NCI-H345 treated with DMSO at 0.1 percent for 48 hours (cell line): ENCODE measurements at regions not wholly inside any gene's neighbourhood (a gene's known extent, or its start where the extent isn't known, plus 50 kb on each side); places are given as distances from the start of the nearest gene placed in this dataset.

Experiments
- DNase-seq: peaks from one replicate; lab custom pipeline; 2025; ENCODE audit not compliant: unreplicated experiment; lab: John Stamatoyannopoulos, UW

DNA sequence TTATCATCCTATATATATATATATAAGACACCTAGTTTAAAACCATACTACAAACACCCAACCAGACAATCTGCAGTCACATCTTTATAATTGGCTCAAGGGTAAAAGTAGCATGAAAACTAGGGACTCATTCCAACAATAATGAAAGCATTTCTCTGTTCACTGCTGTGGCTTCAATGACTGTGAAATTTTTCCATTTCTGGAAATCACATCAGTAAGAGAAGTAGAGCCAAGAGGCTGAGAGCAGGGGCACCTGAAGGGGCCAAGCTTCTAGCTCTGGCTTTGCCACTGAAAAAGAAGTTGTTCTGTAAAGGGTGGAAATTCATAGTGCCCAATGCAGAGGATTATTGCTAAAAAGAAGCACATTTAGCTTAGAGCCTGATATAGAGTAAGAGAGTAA lies 158.6 kb upstream of the GLI3 start:
- no peak for DNase-seq

DNA sequence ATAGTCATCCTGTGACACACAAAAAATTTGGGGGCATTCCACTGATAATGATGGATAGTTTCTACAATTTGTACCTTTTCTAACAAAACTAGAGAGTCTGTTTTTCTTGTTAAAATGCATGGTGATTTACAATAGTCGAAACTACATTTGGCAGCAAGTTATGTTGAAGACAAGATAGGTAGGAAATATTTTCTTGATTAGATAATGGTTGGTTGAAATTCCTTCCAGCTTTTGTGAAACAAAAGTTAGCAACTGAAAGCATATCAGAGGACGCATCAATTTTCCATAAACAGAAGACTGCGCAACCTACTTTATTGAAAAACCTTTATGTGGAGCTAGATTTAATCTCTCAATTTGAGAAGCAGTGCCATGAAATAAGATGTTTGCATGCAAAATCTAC lies 155.8 kb upstream of the GLI3 start:
- no peak for DNase-seq

GRCh38 chr7:42389697-42390096 lies 152.7 kb upstream of the GLI3 start:
- DNase-seq: no peak

- no peak for DNase-seq
These were observed 148.9 kb upstream of the GLI3 start for GRCh38 chr7:42385912-42386311.

DNA sequence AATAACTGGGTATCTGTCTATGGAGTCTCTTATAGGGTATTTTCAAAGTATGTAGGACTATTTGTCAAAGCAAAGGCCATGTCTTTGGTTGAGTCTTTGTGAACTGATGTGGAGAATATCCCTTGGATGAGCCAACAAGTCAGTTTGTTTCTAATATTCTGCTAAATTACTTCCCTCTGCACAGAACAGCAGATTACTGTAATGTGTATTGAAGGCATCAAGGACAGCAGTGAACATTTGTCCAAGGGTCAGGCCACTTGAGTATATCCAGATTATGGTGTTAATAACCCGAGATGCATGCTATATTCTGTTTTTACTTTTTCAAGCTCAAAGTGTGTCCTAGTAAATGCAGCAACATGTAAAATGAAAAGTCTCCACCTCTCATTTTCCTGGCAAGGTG lies 144.2 kb upstream of the GLI3 start:
- no peak for DNase-seq

DNA sequence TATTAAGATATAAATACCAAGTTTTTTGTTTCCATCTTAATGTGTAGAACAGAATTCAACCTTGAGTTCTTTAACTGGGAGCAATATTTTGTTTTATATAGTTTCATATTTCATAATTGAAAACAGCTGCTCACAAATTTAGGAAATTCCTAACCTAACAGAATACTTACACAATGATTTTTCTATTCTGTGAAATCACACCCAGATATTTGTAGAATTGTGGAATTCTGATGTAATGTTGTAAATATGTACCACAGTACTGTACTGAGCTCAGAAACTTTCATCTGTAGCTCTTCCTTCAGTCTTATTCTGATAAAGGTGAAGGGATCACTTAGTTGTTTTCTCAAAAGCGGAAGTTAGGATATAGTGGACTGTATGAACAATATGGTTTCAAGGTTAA lies 143.4 kb upstream of the GLI3 start:
- DNase-seq: no peak

DNA sequence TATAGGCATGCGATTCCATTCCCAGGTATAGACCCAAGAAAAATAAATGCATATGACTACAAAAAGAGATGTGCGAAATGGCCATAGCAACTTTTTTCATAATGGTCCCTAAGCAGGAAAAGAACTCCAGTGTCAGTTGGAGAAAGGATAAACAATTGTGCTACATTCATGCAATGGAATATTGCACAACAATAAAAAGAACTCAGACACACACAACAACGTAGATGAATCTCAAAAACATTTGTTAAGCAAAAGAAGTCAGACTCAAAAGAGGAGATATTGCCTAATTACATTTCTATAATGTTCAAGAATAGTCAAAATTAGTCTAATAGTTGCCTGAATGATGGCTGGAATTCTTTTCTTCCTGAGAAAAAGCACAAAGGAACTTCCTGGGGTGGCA lies 141.1 kb upstream of the GLI3 start:
- DNase-seq: no peak

- DNase-seq: no peak
These were observed 136.3 kb upstream of the GLI3 start for GRCh38 chr7:42373285-42373684.

DNA sequence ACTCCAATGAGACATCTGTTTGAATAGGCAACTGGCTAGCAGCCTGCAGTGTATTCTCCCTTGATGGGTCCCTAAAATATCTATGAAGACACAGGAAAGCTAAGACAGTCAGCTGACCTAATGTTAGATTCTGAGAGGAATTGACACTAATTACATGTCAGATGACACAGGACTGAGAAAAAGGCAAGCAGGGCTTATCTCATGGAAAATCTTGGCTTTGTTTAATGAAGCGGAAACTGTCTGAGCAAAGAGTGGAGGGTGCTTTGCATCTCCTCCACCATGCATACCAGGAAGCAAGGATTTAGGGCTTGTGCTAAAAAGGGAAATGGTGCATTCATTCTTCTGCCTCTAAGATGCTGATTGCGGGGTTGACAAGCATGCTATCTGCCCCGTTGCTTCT lies 135.5 kb upstream of the GLI3 start:
- DNase-seq: no peak

- DNase-seq: no peak
These were observed 122.9 kb upstream of the GLI3 start for GRCh38 chr7:42359946-42360345.

- no peak for DNase-seq
These were observed 114.4 kb upstream of the GLI3 start for GRCh38 chr7:42351316-42351935.

- no peak for DNase-seq
These were observed 113.8 kb upstream of the GLI3 start for GRCh38 chr7:42350801-42351200.

DNA sequence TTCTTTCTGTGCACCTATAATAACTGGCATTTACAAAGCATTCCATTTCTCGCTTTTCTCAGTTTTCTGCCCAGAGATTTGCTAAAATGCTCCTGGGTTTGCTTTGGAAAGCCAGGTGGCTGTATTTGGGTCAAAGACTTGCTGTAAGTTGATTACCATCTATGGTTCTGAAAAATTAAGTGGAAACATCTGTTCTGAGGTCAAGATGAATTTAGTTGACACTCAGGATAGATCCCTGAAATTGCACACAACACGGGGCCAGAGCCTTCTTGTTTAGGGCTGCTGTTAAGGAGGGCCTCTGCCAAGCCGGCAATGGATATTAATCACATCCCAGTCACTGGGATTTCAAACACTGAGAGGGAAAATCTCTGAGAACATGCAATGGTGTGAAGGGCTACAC lies 111.6 kb upstream of the GLI3 start:
- DNase-seq: no peak

DNA sequence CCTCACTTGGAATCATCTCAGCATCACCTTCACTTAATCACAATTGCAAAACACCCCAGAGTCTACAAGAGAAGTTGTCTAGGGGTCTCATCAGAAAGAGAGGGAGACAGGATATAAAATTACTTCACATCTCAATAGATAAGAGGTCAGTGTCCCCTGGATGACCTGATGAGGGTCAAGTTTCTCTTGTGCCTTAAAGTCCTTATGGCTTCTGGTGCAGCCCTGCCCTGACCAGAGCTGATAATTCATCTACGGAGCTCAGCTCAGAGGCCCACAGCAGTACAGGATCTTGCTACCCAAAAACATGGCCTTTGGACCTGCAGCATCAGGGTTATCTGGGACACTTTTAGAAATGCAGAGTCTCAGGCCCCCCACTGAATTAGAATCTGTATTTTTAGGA lies 111.1 kb upstream of the GLI3 start:
- DNase-seq: no peak

GRCh38 chr7:42347616-42348015 lies 110.6 kb upstream of the GLI3 start:
- no peak for DNase-seq

GRCh38 chr7:42345478-42346299 lies 108.7 kb upstream of the GLI3 start:
- DNase-seq: no peak

DNA sequence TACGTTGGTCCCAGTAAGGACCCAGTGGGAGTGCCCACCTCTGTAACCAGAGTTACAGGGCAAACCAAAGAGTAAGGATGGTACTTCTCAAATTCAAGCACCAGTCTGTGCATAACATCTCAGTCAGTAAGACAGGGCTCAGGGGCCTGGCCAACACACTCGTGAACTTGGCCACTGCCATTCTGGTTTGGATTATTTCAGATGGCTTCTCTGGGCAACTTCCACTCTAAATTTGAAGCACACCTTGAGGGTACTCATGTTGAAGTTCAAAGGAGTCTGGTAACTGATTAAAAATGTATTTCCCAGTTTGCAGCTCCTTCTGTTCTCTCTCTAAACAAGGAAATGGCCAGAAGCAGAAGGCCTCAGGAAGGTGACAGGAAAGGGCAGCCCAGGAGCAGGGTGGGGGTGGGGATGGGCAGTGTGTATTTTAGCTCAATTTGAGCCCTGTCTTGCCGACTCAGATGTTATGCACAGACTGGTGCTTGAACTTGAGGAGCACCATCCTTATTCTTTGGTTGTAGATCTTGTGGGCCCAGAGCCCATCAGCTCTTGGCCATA lies 107.3 kb upstream of the GLI3 start:
- DNase-seq: no peak

DNA sequence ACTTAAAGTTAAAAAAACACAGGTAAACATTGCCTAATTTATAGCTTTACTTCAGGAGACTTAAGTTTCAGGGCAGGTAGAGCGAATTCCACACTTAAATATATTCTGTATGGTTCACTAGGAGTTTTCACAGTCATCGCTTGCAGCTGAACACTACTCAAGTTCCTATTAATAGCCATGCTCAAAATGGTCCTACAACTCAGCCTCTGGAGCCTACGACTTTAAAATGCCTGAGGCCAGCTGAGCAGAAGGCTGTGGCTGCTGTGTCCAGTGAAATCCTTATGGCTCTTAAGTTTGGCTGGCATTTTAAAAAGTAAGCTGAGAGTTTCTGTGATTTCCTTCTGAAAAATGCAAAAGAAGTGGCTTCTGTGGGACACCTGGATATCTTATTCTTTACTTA lies 105.4 kb upstream of the GLI3 start:
- no peak for DNase-seq

- DNase-seq: no peak
These were observed 103.4 kb upstream of the GLI3 start for GRCh38 chr7:42340436-42340835.

DNA sequence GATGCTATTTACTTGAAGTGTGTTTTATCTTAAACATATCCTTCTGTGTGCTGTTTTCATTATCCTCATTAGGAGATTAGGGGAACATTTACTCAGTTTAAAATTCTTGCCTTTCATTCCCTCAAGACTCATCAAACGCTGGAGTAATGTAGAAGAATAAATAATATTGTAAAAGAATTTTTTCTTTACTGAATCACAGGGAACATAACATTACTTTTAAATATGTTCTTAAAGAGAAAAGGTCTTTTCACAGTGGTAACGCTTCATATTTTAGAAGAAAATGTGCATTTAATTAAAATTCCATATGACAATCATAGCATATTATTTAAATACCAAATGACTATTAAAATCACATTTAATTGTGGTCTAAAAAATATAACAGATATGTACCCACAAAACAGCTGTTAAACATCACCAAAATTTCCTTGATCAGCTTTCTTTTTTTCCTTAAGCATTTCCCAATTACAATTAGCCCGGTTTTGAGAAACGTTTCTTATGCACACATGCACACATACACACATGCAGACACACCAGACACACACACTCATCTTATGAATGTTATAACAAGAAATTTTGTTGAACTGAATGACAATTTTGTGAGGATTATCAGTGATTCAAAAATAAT lies 102.0 kb upstream of the GLI3 start:
- no peak for DNase-seq

DNA sequence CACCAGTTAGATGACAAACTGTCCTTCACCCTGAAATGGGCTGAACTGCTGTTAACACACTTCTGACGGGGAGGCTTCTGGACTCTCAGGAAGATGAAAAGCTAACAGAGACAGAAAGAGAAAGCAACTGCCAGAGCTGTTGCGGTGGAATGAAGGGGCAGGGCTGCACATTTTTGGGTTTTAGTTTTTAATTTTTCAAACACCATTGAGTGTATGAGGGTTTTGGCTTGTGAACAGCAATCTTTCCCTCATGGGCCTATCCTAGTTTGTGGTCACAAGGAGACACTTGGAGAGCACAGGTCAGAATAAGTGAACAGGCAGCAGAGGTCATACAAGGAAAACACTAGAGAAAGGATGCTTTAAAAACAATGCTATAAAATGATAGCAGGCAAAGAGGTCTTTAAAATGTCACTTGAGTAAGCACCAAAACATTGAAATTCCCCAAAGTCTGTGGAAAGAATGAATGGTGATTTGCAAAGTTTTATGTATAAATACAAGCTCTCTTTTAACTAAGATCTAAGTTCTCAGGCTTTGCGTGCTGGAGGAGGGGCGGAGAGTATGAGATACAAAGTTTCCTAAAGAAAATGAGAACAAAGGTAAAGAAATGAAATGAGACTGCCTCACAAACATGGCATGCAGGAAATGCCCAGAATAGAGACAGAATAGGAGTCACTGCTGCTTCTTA lies 101.4 kb upstream of the GLI3 start:
- no peak for DNase-seq
